Tibial artery (tissue), 4 donors: ENCODE measurements at regions not wholly inside any gene's neighbourhood (a gene's known extent, or its start where the extent isn't known, plus 50 kb on each side); places are given as distances from the start of the nearest gene placed in this dataset.

Source experiments
- DNase-seq, 2 donors: peaks; one replicate each; pipeline ENCODE4 v3.0.0-alpha.2; 2019
- H3K27ac ChIP-seq, 2 donors: fragments of 200-600 bp; sonication (generic) in 1 of 2; 1 replicate in 1 of 2; 2 replicates in 1 of 2; pipeline ENCODE4 v1.5.1; 2018 to 2019; ENCODE audit warnings: mild to moderate bottlenecking in 1 of 2
- H3K27me3 ChIP-seq, 2 donors: fragments of 200-600 bp; sonication (generic) in 1 of 2; one replicate each; pipeline versions ENCODE4 v1.5.1 to v1.6.0; 2016 to 2019
- H3K36me3 ChIP-seq, 3 donors: fragments of 200-600 bp; sonication (generic) in 2 of 3; one replicate each; pipeline ENCODE4 v1.5.1; 2016 to 2019; ENCODE audit warnings: mild to moderate bottlenecking in 2 of 3
- H3K4me1 ChIP-seq, 4 donors: fragments of 200-600 bp; sonication (generic) in 2 of 4; 1 replicate in 3 of 4; 2 replicates in 1 of 4; pipeline ENCODE4 v1.5.1; 2016 to 2019
- H3K4me3 ChIP-seq, 2 donors: fragments of 200-600 bp; sonication (generic) in 1 of 2; 1 replicate in 1 of 2; 2 replicates in 1 of 2; pipeline ENCODE4 v1.5.1; 2018 to 2019; ENCODE audit warnings: mild to moderate bottlenecking in 2 of 2
- H3K9me3 ChIP-seq, 3 donors: fragments of 200-600 bp; sonication (generic) in 1 of 3; one replicate each; pipeline ENCODE4 v1.5.1; 2016 to 2019
- intact Hi-C: fragments of 100-400 bp; cut with DNase I; formaldehyde crosslinking; loops from one replicate; pipeline ENCODE4 v1.15.0; 2023; ENCODE audit warnings: low total_unique reads
- TF ChIP-seq, protein P1 (sequence below), 2 experiments: fragments of 200-600 bp in 1 of 2; fragments of 450-650 bp in 1 of 2; IDR thresholded peaks; one replicate each; pipeline ENCODE4 v1.5.1; 2017 to 2019; ENCODE audit warnings: antibody characterized with exemption in 2 of 2, mild to moderate bottlenecking in 1 of 2, moderate library complexity in 1 of 2

DNA sequence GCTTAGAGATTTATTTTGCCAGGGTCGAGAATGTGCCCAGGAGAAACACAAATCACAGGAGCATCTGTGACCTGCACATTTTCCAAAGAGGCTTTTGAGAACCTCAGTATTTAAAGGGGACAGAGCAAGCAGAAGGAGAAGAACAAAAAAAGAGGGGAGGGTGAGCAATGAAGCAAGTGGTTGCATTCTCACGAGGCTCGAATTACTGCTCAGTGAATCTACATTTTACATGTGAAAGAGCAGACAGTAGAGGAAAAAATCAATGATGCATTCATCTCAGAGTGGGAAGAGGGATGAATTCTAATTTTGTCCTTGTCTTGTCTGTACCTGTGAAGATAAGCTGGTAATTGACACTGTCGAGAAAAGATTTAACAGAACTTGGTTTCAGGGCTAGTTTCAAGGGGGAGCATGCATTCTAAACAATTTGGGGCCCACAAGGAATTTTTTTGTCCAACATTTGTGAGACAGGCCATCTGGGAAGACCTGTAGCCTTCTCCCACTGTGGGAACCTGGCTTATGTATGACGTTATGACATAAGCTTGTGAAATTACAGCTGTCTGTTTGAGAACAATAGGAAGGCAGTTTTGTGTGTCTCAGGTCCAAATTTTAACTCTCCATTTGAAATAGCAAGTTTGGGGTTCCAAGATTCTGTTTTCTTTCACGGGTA, 855.1 kb downstream of the SLITRK5 start:
- Histone ChIP-seq H3K4me1 (no peaks in the 10 kb centered on the region), H3K9me3 (no peaks in the 10 kb centered on the region), H3K27me3 (no peaks in the 10 kb centered on the region), H3K36me3 (no peaks in the 10 kb centered on the region), H3K4me3 (no peak overlapping the region), H3K27ac (no peak overlapping the region)
- DNase-seq, result no peak
- TF ChIP-seq, protein P1, sequence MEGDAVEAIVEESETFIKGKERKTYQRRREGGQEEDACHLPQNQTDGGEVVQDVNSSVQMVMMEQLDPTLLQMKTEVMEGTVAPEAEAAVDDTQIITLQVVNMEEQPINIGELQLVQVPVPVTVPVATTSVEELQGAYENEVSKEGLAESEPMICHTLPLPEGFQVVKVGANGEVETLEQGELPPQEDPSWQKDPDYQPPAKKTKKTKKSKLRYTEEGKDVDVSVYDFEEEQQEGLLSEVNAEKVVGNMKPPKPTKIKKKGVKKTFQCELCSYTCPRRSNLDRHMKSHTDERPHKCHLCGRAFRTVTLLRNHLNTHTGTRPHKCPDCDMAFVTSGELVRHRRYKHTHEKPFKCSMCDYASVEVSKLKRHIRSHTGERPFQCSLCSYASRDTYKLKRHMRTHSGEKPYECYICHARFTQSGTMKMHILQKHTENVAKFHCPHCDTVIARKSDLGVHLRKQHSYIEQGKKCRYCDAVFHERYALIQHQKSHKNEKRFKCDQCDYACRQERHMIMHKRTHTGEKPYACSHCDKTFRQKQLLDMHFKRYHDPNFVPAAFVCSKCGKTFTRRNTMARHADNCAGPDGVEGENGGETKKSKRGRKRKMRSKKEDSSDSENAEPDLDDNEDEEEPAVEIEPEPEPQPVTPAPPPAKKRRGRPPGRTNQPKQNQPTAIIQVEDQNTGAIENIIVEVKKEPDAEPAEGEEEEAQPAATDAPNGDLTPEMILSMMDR (IDR thresholded peaks at IDR 0.05), result no peak
- intact Hi-C loops, result no loop called here

DNA sequence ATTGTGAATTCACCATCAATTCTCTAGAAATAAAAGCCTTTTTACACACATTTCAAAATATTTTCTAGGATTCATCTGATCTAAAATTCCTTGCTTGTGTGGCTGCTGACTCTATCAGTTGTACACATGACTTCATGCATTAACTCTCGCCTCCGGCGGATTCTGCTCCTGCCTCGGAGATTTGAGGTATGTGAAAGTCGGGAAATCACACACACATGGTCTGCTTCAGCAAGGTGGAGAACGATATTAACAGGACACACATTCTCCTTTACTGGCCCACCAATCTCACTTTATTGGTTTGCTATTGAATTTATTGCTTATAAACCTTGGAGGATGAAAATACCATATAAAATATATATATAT, 855.7 kb downstream of the SLITRK5 start:
- TF ChIP-seq, protein P1 (IDR thresholded peaks at IDR 0.05), result no peak
- Histone ChIP-seq H3K4me3 (no peak overlapping the region), H3K9me3 (no peaks in the 10 kb centered on the region), H3K4me1 (no peaks in the 10 kb centered on the region), H3K27ac (no peak overlapping the region), H3K36me3 (no peaks in the 10 kb centered on the region), H3K27me3 (no peaks in the 10 kb centered on the region)
- intact Hi-C loops, result no loop called here
- DNase-seq, result no peak

DNA sequence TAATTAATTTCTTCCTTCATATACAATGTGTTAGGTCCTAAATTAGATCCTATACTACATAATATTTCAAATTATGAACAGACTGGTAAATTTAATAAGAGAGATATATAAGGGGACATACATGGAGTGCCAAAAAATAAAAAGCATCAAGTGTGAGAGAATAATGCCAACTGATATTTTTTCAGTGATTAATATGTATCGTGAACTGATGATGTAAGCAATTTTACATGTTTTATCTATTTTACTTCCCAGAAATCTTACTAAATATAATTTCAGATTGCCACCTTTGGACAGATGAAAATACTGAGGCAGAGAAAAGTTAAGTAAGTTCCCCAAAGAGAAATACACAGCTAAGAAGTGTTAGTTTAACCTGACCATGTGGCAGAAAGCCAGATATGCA, 870.8 kb downstream of the SLITRK5 start:
- Histone ChIP-seq H3K27me3 (no peaks in the 10 kb centered on the region), H3K4me3 (no peak overlapping the region), H3K27ac (no peak overlapping the region), H3K4me1 (no peaks in the 10 kb centered on the region), H3K36me3 (no peaks in the 10 kb centered on the region), H3K9me3 (no peaks in the 10 kb centered on the region)
- intact Hi-C loops, result no loop called here
- TF ChIP-seq, protein P1 (IDR thresholded peaks at IDR 0.05), result no peak
- no peak for DNase-seq

DNA sequence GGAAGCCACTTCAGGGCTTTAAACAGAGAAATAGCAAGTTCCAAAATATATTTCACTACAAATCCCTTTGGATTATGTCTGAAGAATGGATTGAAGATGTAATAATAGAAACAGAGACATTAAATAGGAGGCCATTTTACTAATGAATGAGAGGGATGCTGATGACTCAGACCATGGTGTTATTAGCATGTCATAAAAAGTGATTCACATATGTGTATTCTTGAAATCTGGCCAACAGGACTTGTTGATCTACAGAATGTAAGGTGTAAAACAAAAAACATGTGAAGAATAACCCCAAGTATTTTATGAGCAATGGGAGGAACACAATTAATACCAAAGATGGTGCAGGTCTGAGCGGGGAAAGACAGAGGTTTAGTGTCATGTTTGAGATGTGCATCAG, 873.7 kb downstream of the SLITRK5 start:
- Histone ChIP-seq H3K27me3 (no peaks in the 10 kb centered on the region), H3K9me3 (no peaks in the 10 kb centered on the region), H3K36me3 (no peaks in the 10 kb centered on the region), H3K4me1 (no peaks in the 10 kb centered on the region), H3K27ac (no peak overlapping the region), H3K4me3 (no peak overlapping the region)
- intact Hi-C loops, result no loop called here
- TF ChIP-seq, protein P1 (IDR thresholded peaks at IDR 0.05), result no peak
- no peak for DNase-seq

DNA sequence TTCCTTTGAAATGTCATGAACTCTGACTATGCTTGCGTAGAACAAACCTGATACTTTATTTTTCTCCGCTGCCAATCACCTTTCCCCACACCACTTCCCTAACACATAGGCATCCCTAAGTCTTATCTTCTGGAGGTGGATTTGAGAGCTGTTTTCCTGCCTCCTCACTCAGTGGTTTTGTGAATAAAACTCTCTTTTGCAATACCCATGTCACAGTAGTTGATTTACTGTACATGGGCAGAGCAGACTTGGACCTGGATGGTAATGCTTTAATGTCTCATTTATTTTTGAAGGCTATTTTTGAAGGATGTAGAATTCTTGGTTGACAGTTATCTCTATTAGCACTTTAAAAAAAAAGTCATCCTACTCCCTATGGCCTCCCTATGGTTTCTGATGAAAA, 881.8 kb downstream of the SLITRK5 start:
- H3K27me3 ChIP-seq, result no peaks in the 10 kb centered on the region
- H3K4me3 ChIP-seq, result no peak overlapping the region
- H3K4me1 ChIP-seq, result no peaks in the 10 kb centered on the region
- H3K36me3 ChIP-seq, result no peaks in the 10 kb centered on the region
- H3K27ac ChIP-seq, result no peak overlapping the region
- no peak for DNase-seq
- no peaks in the 10 kb centered on the region for H3K9me3 ChIP-seq
- intact Hi-C loops, result no loop called here
- TF ChIP-seq, protein P1 (IDR thresholded peaks at IDR 0.05), result no peak

DNA sequence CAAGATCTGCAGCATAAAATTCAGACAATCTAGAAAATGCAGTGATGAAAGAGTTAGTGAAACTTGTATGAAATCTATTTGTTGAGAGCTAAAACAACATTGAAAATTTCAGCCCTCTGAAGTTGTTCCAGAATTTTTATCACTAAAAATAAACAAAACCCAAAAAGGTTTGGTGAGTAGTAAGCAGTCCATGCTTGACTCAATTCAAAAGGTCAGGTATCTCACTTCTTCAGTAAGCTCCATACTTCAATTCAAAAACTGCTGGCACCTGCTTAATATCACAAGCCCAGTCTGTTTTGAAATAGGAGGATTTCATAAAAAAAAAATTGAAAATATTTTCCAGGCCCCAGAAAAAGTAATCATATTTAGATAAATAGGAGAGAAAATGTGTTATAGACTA, 894.4 kb downstream of the SLITRK5 start:
- Histone ChIP-seq H3K4me1 (no peaks in the 10 kb centered on the region), H3K4me3 (no peak overlapping the region), H3K9me3 (no peaks in the 10 kb centered on the region), H3K27me3 (no peaks in the 10 kb centered on the region), H3K36me3 (no peaks in the 10 kb centered on the region), H3K27ac (no peak overlapping the region)
- TF ChIP-seq, protein P1 (IDR thresholded peaks at IDR 0.05), result no peak
- intact Hi-C loops, result no loop called here
- no peak for DNase-seq
